IMR-90 (cell line): ENCODE measurements at regions not wholly inside any gene's neighbourhood (a gene's known extent, or its start where the extent isn't known, plus 50 kb on each side); places are given as distances from the start of the nearest gene placed in this dataset.

ENCODE experiments used
- ATAC-seq: fragments of 200-7000 bp; cut with Tn5 transposase; 2 replicates; pipeline ENCODE4 v1.9.1; 2020; ENCODE audit warnings: low read depth, mild to moderate bottlenecking, moderate library complexity
- BruUV-seq: library from RNA; stranded (reverse); fragments of 400-500 nt; replicated peaks from 2 replicates; lab custom pipeline; 2021; lab: Mats Ljungman, UMichigan
- CTCF ChIA-PET: fragments of 300-600 bp; formaldehyde crosslinking; extraction: SDS; loops from one replicate; lab custom pipeline; 2021; ENCODE audit warnings: antibody characterized with exemption; lab: Yijun Ruan, JAX
- POLR2A ChIA-PET: fragments of 300-600 bp; sonication (Branson Sonifier 250); formaldehyde crosslinking; loops from one replicate; lab custom pipeline; 2022; ENCODE audit warnings: antibody characterized with exemption; ENCODE audit not compliant: unreplicated experiment; lab: Charles Lee
- DNase-seq: peaks from one replicate; pipeline ENCODE4 v3.0.0; 2013
- H2AFZ ChIP-seq: replicated peaks from 2 replicates; pipeline ENCODE3; 2013; ENCODE audit warnings: low read length, mild to moderate bottlenecking; ENCODE audit not compliant: poor library complexity
- H2AK5ac ChIP-seq: 2 replicates; pipeline ENCODE4 v1.6.1; 2013; ENCODE audit warnings: low read depth, low read length, inconsistent platforms
- H2AK9ac ChIP-seq: replicated peaks from 2 replicates; pipeline ENCODE3; 2013; ENCODE audit warnings: mild to moderate bottlenecking, low read depth, low read length, moderate library complexity; ENCODE audit not compliant: poor library complexity
- H2BK120ac ChIP-seq: 2 replicates; pipeline ENCODE4 v1.6.1; 2013; ENCODE audit warnings: low read depth, low read length, inconsistent platforms
- H2BK15ac ChIP-seq: 3 replicates; pipeline ENCODE4 v1.6.1; 2013; ENCODE audit warnings: low read depth, low read length, inconsistent platforms
- H2BK20ac ChIP-seq: 2 replicates; pipeline ENCODE4 v1.6.1; 2013; ENCODE audit warnings: low read depth, mild to moderate bottlenecking, inconsistent platforms, low read length, moderate library complexity
- H2BK5ac ChIP-seq: 2 replicates; pipeline ENCODE4 v1.6.1; 2013; ENCODE audit warnings: mild to moderate bottlenecking, low read depth, low read length, inconsistent platforms; ENCODE audit not compliant: poor library complexity, severe bottlenecking
- H3K14ac ChIP-seq: replicated peaks from 2 replicates; pipeline ENCODE4 v1.6.1; 2013; ENCODE audit warnings: low read depth, low read length, inconsistent platforms
- H3K18ac ChIP-seq: 2 replicates; pipeline ENCODE4 v1.6.1; 2013; ENCODE audit warnings: low read depth, low read length, control low read depth
- H3K23ac ChIP-seq: 2 replicates; pipeline ENCODE4 v1.6.1; 2013; ENCODE audit warnings: low read depth, low read length, inconsistent platforms
- H3K27ac ChIP-seq: 2 replicates; pipeline ENCODE4 v1.5.1; 2013; ENCODE audit warnings: mild to moderate bottlenecking, control low read depth, low read length; ENCODE audit not compliant: insufficient read depth
- H3K27me3 ChIP-seq: 2 replicates; pipeline ENCODE4 v1.6.1; 2013; ENCODE audit warnings: low read length; ENCODE audit not compliant: control insufficient read depth, insufficient read depth
- H3K36me3 ChIP-seq: 2 replicates; pipeline ENCODE4 v1.6.1; 2013; ENCODE audit warnings: low read length, mixed read lengths; ENCODE audit not compliant: control insufficient read depth, insufficient read depth
- H3K4ac ChIP-seq: 2 replicates; pipeline ENCODE4 v1.6.1; 2013; ENCODE audit warnings: low read depth, low read length, inconsistent platforms
- H3K4me1 ChIP-seq: 2 replicates; pipeline ENCODE4 v1.6.1; 2013; ENCODE audit warnings: low read length, mixed read lengths; ENCODE audit not compliant: control insufficient read depth, insufficient read depth
- H3K4me2 ChIP-seq: 2 replicates; pipeline ENCODE4 v1.6.1; 2013; ENCODE audit warnings: low read depth, mild to moderate bottlenecking, control low read depth, low read length, moderate library complexity
- H3K4me3 ChIP-seq: 2 replicates; pipeline ENCODE4 v1.5.1; 2013; ENCODE audit warnings: low read depth, mild to moderate bottlenecking, control low read depth, low read length, moderate library complexity; ENCODE audit not compliant: insufficient read depth
- H3K56ac ChIP-seq: 2 replicates; pipeline ENCODE4 v1.6.1; 2013; ENCODE audit warnings: low read length, inconsistent platforms; ENCODE audit not compliant: insufficient read depth; ENCODE audit errors: extremely low read depth
- H3K79me1 ChIP-seq, 2 experiments: 2 replicates each; pipeline ENCODE4 v1.6.1; 2013; ENCODE audit warnings: low read length in 2 of 2, inconsistent platforms in 1 of 2, low read depth in 1 of 2
- H3K9ac ChIP-seq: 2 replicates; pipeline ENCODE4 v1.6.1; 2013; ENCODE audit warnings: low read depth, low read length, control low read depth
- H3K9me1 ChIP-seq: 2 replicates; pipeline ENCODE4 v1.6.1; 2013; ENCODE audit warnings: low read length, inconsistent platforms; ENCODE audit not compliant: insufficient read depth
- H3K9me3 ChIP-seq: 2 replicates; pipeline ENCODE4 v1.6.1; 2013; ENCODE audit warnings: low read length; ENCODE audit not compliant: control insufficient read depth, insufficient read depth
- H4K20me1 ChIP-seq: 2 replicates; pipeline ENCODE4 v1.6.1; 2013; ENCODE audit warnings: low read length, inconsistent platforms; ENCODE audit not compliant: insufficient read depth
- H4K5ac ChIP-seq: 2 replicates; pipeline ENCODE4 v1.6.1; 2013; ENCODE audit warnings: mild to moderate bottlenecking, low read depth, low read length, control low read depth
- H4K8ac ChIP-seq, 2 experiments: 2 replicates each; pipeline ENCODE4 v1.6.1; 2013; ENCODE audit warnings: low read depth in 2 of 2, low read length in 2 of 2, control low read depth in 1 of 2, inconsistent platforms in 1 of 2
- H4K91ac ChIP-seq: 2 replicates; pipeline ENCODE4 v1.6.1; 2013; ENCODE audit warnings: low read depth, low read length, inconsistent platforms; ENCODE audit not compliant: insufficient read depth
- CEBPB ChIP-seq: IDR thresholded peaks from 2 replicates; pipeline ENCODE4 v1.6.1; 2012; ENCODE audit warnings: low read depth, low read length, improper control_type of control experiment
- FOS ChIP-seq: fragments of 150-350 bp; IDR thresholded peaks from 2 replicates; pipeline ENCODE4 v1.6.1; 2016; ENCODE audit warnings: low read depth, low read length
- MAFK ChIP-seq: IDR thresholded peaks from 2 replicates; pipeline ENCODE4 v1.6.1; 2012; ENCODE audit warnings: low read depth, low read length, improper control_type of control experiment
- MAZ ChIP-seq: IDR thresholded peaks from 2 replicates; pipeline ENCODE4 v1.6.1; 2012; ENCODE audit warnings: low read depth, mild to moderate bottlenecking, low read length, improper control_type of control experiment, moderate library complexity, borderline replicate concordance
- MXI1 ChIP-seq: IDR thresholded peaks from 2 replicates; pipeline ENCODE4 v1.6.1; 2012; ENCODE audit warnings: low read depth, mild to moderate bottlenecking, low read length, moderate library complexity, borderline replicate concordance
- NFE2L2 ChIP-seq: fragments of 150-350 bp; IDR thresholded peaks from 2 replicates; pipeline ENCODE4 v1.6.1; 2016; ENCODE audit warnings: low read depth, mild to moderate bottlenecking, low read length
- POLR2A ChIP-seq: IDR thresholded peaks from 2 replicates; pipeline ENCODE4 v1.6.1; 2012; ENCODE audit warnings: mild to moderate bottlenecking, low read depth, low read length
- RAD21 ChIP-seq: IDR thresholded peaks from 2 replicates; pipeline ENCODE4 v1.6.1; 2012; ENCODE audit warnings: low read length, improper control_type of control experiment
- RCOR1 ChIP-seq: IDR thresholded peaks from 2 replicates; pipeline ENCODE4 v1.6.1; 2012; ENCODE audit warnings: mild to moderate bottlenecking, low read length, improper control_type of control experiment; ENCODE audit not compliant: insufficient replicate concordance
- RFX5 ChIP-seq: IDR thresholded peaks from 2 replicates; pipeline ENCODE4 v1.8.0; 2012; ENCODE audit warnings: low read depth, mild to moderate bottlenecking, low read length, moderate library complexity
- SMC3 ChIP-seq: fragments of 150-350 bp; IDR thresholded peaks from 2 replicates; pipeline ENCODE4 v1.6.1; 2016; ENCODE audit warnings: low read depth, mild to moderate bottlenecking, antibody characterized with exemption, low read length, moderate library complexity
- WGBS, 2 experiments: methylation state at CpG; one replicate each; pipeline versions ENCODE4 v1.1.5 to v1.1.7; 2013; ENCODE audit warnings: missing lambda C conversion rate in 2 of 2; ENCODE audit not compliant: insufficient read length in 1 of 2; ENCODE audit errors: extremely low coverage in 2 of 2; 5-methylcytosine and 5-hydroxymethylcytosine counted together
- dilution Hi-C: fragments of 300-500 bp; cut with HindIII; formaldehyde crosslinking; loops from one replicate; pipeline ENCODE4 v1.14.3; 2018; ENCODE audit warnings: low sequenced_read_pairs; ENCODE audit not compliant: unreplicated experiment
- in situ Hi-C: fragments of 300-500 bp; cut with MboI; formaldehyde crosslinking; loops from 3 replicates; pipeline ENCODE4 v1.14.3; 2019; ENCODE audit warnings: low sequenced_read_pairs, inconsistent platforms, mixed read lengths
- intact Hi-C: fragments of 100-400 bp; cut with micrococcal nuclease; formaldehyde crosslinking; loops from 2 replicates; pipeline ENCODE4 v1.10.0; 2022
- TF ChIP-seq, protein P1 (sequence below): conservative IDR thresholded peaks from 2 replicates; pipeline ENCODE4 v1.5.1; 2012; ENCODE audit warnings: mild to moderate bottlenecking, low read depth, low read length, improper control_type of control experiment
- TF ChIP-seq, protein P2 (sequence below): fragments of 150-350 bp; IDR thresholded peaks from 2 replicates; pipeline ENCODE4 v1.6.1; 2017; ENCODE audit warnings: mild to moderate bottlenecking, antibody characterized with exemption, low read length, low read depth
- TF ChIP-seq, protein P3 (sequence below): fragments of 150-350 bp; IDR thresholded peaks from 2 replicates; pipeline ENCODE4 v1.6.1; 2016; ENCODE audit warnings: low read depth, mild to moderate bottlenecking, low read length, moderate library complexity, borderline replicate concordance

DNA sequence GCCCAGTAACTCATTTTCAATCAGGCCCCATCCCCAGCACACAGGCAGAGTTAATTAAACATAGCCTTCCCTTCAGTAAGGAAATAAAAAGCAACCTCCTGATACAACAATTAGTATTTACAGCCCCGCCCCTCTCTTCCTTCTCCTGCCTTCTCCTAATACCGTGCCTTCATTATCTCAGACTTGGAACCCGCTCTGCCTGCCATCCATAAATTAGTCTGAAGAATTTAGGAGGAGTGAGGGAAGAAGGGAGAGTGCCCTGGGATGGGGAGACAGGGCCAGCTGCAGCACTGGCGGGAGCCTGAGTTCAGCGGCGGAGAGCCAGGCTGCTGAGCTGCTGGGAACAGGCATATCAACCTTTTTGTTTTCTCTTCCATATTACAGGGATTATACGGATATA is 172.8 kb downstream of the ACTL8 start:
- H3K23ac ChIP-seq, result no peak overlapping the region
- H2AK5ac ChIP-seq, result no peak overlapping the region
- dilution Hi-C loops, result no loop called here
- no peaks in the 10 kb centered on the region for H3K9me3 ChIP-seq
- in situ Hi-C loops, result no loop called here
- DNase-seq (no peak), ATAC-seq (no peak)
- H4K5ac ChIP-seq, result no peak overlapping the region
- H3K4me3 ChIP-seq, result no peak overlapping the region
- no peak for TF ChIP-seq SMC3
- TF ChIP-seq RCOR1, result no peak
- TF ChIP-seq RAD21, result no peak
- no peak for TF ChIP-seq NFE2L2
- TF ChIP-seq MAFK, result no peak
- TF ChIP-seq, protein P1, sequence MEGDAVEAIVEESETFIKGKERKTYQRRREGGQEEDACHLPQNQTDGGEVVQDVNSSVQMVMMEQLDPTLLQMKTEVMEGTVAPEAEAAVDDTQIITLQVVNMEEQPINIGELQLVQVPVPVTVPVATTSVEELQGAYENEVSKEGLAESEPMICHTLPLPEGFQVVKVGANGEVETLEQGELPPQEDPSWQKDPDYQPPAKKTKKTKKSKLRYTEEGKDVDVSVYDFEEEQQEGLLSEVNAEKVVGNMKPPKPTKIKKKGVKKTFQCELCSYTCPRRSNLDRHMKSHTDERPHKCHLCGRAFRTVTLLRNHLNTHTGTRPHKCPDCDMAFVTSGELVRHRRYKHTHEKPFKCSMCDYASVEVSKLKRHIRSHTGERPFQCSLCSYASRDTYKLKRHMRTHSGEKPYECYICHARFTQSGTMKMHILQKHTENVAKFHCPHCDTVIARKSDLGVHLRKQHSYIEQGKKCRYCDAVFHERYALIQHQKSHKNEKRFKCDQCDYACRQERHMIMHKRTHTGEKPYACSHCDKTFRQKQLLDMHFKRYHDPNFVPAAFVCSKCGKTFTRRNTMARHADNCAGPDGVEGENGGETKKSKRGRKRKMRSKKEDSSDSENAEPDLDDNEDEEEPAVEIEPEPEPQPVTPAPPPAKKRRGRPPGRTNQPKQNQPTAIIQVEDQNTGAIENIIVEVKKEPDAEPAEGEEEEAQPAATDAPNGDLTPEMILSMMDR, result no peak
- TF ChIP-seq MXI1, result no peak
- no peak for TF ChIP-seq RFX5
- TF ChIP-seq FOS, result no peak
- no peak for TF ChIP-seq POLR2A
- TF ChIP-seq MAZ, result no peak
- TF ChIP-seq, protein P2, sequence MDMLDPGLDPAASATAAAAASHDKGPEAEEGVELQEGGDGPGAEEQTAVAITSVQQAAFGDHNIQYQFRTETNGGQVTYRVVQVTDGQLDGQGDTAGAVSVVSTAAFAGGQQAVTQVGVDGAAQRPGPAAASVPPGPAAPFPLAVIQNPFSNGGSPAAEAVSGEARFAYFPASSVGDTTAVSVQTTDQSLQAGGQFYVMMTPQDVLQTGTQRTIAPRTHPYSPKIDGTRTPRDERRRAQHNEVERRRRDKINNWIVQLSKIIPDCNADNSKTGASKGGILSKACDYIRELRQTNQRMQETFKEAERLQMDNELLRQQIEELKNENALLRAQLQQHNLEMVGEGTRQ, result no peak
- no peak for TF ChIP-seq CEBPB
- TF ChIP-seq, protein P3, sequence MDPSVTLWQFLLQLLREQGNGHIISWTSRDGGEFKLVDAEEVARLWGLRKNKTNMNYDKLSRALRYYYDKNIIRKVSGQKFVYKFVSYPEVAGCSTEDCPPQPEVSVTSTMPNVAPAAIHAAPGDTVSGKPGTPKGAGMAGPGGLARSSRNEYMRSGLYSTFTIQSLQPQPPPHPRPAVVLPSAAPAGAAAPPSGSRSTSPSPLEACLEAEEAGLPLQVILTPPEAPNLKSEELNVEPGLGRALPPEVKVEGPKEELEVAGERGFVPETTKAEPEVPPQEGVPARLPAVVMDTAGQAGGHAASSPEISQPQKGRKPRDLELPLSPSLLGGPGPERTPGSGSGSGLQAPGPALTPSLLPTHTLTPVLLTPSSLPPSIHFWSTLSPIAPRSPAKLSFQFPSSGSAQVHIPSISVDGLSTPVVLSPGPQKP, result no peak
- no peaks in the 10 kb centered on the region for H3K79me1 ChIP-seq
- no CpG with 5 or more reads among the region's 7 CpGs for WGBS, 2 experiments
- no peak overlapping the region for H3K4me2 ChIP-seq
- H4K91ac ChIP-seq, result no peak overlapping the region
- H2BK120ac ChIP-seq, result no peak overlapping the region
- H2AFZ ChIP-seq, result no peak overlapping the region
- no peaks in the 10 kb centered on the region for H3K9me1 ChIP-seq
- H3K18ac ChIP-seq, result no peak overlapping the region
- ChIA-PET CTCF (no interaction called here), POLR2A (no interaction called here)
- H3K36me3 ChIP-seq, result no peaks in the 10 kb centered on the region
- H4K20me1 ChIP-seq, result no peaks in the 10 kb centered on the region
- no peak overlapping the region for H2BK5ac ChIP-seq
- H3K4me1 ChIP-seq, result no peaks in the 10 kb centered on the region
- H2BK20ac ChIP-seq, result no peak overlapping the region
- no peak overlapping the region for H2AK9ac ChIP-seq
- no peak overlapping the region for H2BK15ac ChIP-seq
- no peak overlapping the region for H3K9ac ChIP-seq
- intact Hi-C loops, result no loop called here
- no TSS peak for BruUV-seq
- H3K4ac ChIP-seq, result no peak overlapping the region
- no peak overlapping the region for H3K56ac ChIP-seq
- H3K27ac ChIP-seq, result no peak overlapping the region
- H3K27me3 ChIP-seq, result peaks cover 12% of the 10 kb centered on the region
- H4K8ac ChIP-seq, result no peak overlapping the region
- H3K14ac ChIP-seq, result no peak overlapping the region
